ENCODE measurements at regions not wholly inside any gene's neighbourhood (a gene's known extent, or its start where the extent isn't known, plus 50 kb on each side); places are given as distances from the start of the nearest gene placed in this dataset.
A peak's percentile ranks its signal among the peaks of the same experiment; 100 is the strongest.
"Not testable (repeated sequence)": the region's sequence is repeated elsewhere in the genome, so short reads cannot be mapped to it uniquely, and the experiment has no call there.

DNA sequence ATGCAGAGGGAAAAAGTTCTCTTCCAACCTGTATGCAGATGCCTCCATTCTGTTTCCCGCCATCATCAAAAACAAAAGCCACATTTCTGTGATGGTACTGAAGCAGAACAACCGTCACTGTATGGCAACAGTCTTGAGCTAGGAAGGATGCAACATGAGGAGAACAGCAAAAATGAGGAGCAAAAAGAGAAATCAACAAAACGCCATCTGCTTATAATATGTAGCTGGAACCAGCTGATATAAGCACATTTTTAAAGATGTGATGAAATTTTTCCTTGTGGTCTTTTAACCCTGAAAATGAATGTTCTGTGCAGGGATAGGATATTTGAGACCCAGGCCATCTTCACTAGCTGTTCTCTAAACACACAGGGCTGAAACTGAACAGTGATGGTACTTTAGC is 287.0 kb downstream of the ZIC4 start:
- DNase-seq (ENCODE audit: low read depth): peak; percentile 66
- H3K4me3 ChIP-seq (ENCODE audit: low read depth, low read length): no peak overlapping the region
- TF ChIP-seq, protein P1, sequence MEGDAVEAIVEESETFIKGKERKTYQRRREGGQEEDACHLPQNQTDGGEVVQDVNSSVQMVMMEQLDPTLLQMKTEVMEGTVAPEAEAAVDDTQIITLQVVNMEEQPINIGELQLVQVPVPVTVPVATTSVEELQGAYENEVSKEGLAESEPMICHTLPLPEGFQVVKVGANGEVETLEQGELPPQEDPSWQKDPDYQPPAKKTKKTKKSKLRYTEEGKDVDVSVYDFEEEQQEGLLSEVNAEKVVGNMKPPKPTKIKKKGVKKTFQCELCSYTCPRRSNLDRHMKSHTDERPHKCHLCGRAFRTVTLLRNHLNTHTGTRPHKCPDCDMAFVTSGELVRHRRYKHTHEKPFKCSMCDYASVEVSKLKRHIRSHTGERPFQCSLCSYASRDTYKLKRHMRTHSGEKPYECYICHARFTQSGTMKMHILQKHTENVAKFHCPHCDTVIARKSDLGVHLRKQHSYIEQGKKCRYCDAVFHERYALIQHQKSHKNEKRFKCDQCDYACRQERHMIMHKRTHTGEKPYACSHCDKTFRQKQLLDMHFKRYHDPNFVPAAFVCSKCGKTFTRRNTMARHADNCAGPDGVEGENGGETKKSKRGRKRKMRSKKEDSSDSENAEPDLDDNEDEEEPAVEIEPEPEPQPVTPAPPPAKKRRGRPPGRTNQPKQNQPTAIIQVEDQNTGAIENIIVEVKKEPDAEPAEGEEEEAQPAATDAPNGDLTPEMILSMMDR (conservative IDR thresholded peaks at IDR 0.05; ENCODE audit: low read depth, low read length): no peak

DNA sequence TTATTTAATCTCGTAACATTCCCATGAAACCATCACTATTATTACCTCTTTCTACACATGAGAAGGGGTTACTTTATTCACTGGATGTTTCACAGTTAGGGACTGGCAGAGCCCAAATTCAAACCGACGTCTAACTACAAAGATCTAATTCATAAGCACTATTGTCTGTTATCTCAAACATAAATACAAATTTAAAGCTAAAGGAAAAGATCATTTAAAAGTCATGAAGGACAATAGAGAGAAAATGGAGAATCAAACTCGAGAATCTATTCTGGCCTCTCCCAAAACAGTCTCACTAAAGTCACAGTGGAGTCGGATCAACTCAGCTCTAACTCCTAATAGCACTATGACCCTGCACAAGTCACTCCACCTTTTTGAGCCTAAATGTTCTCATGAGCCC is 287.7 kb downstream of the ZIC4 start:
- TF ChIP-seq, protein P1 (conservative IDR thresholded peaks at IDR 0.05; ENCODE audit: low read depth, low read length): no peak
- no peak overlapping the region for H3K4me3 ChIP-seq (ENCODE audit: low read depth, low read length)
- no peak for DNase-seq (ENCODE audit: low read depth)

DNA sequence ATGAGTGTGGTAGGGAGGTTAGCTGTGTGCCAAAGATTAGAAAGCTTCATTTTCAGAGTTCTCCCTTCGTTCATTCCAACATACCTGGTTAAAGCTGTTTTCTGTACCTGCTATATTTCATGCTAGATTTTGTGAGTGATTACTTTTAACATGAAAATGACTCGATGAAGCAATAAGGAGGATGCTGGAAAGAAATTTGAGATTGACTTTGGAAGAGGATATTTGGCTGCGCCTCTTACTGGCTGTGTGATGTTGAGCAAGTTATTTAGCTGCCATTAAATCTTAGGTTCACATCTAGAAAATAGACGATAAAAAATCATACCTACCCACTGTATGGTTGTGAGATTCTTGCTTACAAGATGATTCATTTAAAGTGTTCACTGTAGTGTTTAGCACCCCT is 288.7 kb downstream of the ZIC4 start:
- DNase-seq (ENCODE audit: low read depth): no peak

DNA sequence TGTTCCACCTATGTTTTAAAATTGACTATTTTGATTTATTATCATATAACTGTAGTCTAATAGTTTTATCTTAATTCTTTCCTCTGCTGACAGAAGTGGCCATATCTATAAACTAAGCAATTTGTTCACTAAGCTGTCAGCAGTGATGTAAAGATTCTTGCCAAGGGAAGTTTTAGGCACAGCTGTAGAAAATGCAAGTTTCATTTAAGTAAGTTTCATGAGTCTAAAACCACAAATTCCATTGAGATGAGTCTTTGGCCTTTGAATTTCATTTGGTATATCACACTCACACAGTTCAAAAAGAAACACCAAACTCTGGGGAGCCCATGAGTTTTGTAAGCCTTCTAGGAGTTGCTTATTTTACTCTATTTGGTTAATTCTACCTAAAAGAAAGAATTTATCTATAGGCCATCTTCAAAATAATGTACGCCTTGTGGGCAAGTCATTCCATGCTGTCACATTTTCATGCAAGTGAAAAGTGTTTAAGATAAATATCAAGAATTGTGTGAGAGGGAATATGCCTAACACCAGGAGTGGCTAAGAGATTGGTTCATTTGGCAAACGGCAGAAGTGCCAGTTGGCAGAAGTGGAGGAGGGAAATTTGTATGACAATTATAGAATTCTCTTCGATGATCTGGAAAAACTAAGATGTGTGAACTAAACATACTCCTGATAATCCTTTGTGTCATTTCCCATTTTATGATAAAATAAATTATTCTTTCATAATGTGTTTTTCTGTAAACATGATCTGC is 292.9 kb downstream of the ZIC4 start:
- no peak overlapping the region for H3K4me3 ChIP-seq (ENCODE audit: low read depth, low read length)
- TF ChIP-seq, protein P1 (conservative IDR thresholded peaks at IDR 0.05; ENCODE audit: low read depth, low read length): no peak
- peak; percentile 97 for DNase-seq (ENCODE audit: low read depth)

More for the DNA sequence above, 288.7 kb downstream of the ZIC4 start:
- H3K4me3 ChIP-seq (ENCODE audit: low read depth, low read length): no peak overlapping the region
- TF ChIP-seq, protein P1 (conservative IDR thresholded peaks at IDR 0.05; ENCODE audit: low read depth, low read length): no peak

DNA sequence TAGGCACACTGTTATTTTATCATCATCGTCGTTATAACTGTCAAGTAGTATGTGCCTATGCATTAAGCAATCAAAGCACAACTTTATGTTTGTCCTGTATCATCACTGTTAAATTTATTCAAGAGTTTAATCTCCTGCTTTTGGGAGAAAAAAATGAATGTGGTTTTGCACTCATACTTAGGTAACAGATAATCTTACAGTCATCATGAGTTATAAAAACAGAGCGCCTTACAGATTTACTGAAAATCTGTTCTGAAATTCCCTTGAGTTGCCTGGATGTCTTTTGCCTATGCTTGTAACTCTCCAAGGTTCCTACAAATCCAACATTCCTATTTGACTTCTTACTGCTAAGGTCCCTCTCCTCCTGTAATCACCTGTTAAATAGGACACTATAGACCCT is 307.3 kb downstream of the ZIC4 start:
- TF ChIP-seq, protein P1 (conservative IDR thresholded peaks at IDR 0.05; ENCODE audit: low read depth, low read length): no peak
- H3K4me3 ChIP-seq (ENCODE audit: low read depth, low read length): no peak overlapping the region
- no peak for DNase-seq (ENCODE audit: low read depth)

DNA sequence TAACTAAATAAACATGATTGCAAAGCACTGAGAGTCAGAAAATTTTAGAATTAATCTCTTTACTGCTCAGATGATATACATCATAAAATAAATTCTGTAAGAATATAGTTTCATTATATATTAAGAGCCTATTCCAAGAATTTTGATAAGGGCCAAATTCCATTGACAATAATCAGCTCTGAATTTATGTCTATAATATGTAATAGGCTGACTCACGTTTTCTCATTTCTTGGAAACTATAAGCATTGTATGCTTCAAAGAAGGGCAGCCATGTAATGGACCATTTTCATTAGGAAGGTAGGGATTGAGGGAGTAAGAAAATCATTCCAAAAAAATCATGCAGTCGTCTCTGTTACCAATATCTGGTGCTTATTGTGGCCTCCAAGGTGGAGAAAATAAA is 315.9 kb downstream of the ZIC4 start:
- H3K4me3 ChIP-seq (ENCODE audit: low read depth, low read length): no peak overlapping the region
- TF ChIP-seq, protein P1 (conservative IDR thresholded peaks at IDR 0.05; ENCODE audit: low read depth, low read length): no peak
- peak; percentile 4 for DNase-seq (ENCODE audit: low read depth)

DNA sequence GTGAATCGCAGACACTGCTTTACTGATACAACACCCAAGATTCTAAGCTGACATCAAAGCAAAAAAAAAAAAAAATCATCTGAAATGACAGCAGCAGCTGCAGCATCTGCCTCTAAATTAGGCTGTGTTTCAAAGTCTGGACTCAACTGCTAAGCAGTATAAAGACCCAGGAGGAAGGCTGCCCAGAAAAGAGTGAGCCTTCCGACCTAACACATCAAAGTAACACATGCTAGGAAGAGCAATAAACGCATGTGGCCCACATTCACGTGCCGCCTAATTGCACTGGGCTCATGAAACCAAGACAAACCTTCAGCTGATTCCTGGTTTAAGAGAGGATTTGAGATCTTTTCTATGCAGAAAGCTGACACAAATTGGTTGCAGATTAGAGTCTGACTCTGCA is 317.1 kb downstream of the ZIC4 start:
- no peak overlapping the region for H3K4me3 ChIP-seq (ENCODE audit: low read depth, low read length)
- TF ChIP-seq, protein P1 (conservative IDR thresholded peaks at IDR 0.05; ENCODE audit: low read depth, low read length): no peak
- DNase-seq (ENCODE audit: low read depth): no peak

DNA sequence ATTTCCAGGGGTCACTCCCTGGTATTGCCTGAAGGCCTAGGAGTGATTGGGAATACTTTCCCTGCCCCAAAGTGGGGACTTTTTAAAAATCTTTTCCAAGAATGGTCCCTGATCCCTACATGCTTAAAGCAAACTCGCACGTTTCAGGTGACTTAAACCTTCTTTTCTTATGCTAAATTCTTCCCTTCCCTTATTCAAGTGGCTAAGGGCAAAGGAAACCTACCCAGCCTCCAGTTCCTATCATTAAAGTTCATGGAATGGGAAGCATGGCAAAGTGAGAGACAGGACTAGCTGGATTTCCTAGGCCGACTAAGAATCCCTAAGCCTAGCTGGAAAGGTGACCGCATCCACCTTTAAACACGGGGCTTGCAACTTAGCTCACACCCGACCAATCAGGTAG is 346.8 kb downstream of the ZIC4 start:
- not testable (repeated sequence) for H3K4me3 ChIP-seq (ENCODE audit: low read depth, low read length); DNase-seq (ENCODE audit: low read depth)
